Liver (tissue), 8 donors: ENCODE measurements at regions not wholly inside any gene's neighbourhood (a gene's known extent, or its start where the extent isn't known, plus 50 kb on each side); places are given as distances from the start of the nearest gene placed in this dataset.

ENCODE experiments used
- DNase-seq: peaks from one replicate; pipeline ENCODE4 v3.0.0-alpha.2; 2017; ENCODE audit warnings: low spot score
- H3K27ac ChIP-seq, 2 donors: one replicate each; pipeline ENCODE4 v1.7.0; 2013; ENCODE audit warnings: inconsistent platforms in 2 of 2, low read length in 2 of 2, control low read depth in 1 of 2, low read depth in 1 of 2, mild to moderate bottlenecking in 1 of 2
- H3K27me3 ChIP-seq, 4 donors: one replicate each; pipeline versions ENCODE4 v1.6.1 to v1.7.0; 2013; ENCODE audit warnings: low read length in 3 of 4, inconsistent platforms in 1 of 4, mild to moderate bottlenecking in 1 of 4, moderate library complexity in 1 of 4; ENCODE audit not compliant: control insufficient read depth in 4 of 4, insufficient read depth in 4 of 4
- H3K36me3 ChIP-seq, 4 donors: one replicate each; pipeline versions ENCODE4 v1.6.1 to v1.7.0; 2013; ENCODE audit warnings: low read length in 3 of 4, mild to moderate bottlenecking in 3 of 4, low read depth in 1 of 4, moderate library complexity in 1 of 4; ENCODE audit not compliant: control insufficient read depth in 4 of 4, insufficient read depth in 3 of 4
- H3K4me1 ChIP-seq, 4 donors: one replicate each; pipeline versions ENCODE4 v1.6.1 to v1.7.0; 2013; ENCODE audit warnings: low read length in 3 of 4, mild to moderate bottlenecking in 3 of 4, moderate library complexity in 1 of 4; ENCODE audit not compliant: control insufficient read depth in 4 of 4, insufficient read depth in 4 of 4
- H3K4me3 ChIP-seq, 3 donors: one replicate each; pipeline versions ENCODE4 v1.6.1 to v1.7.0; 2013; ENCODE audit warnings: low read length in 3 of 3, control low read depth in 1 of 3, low read depth in 1 of 3, mild to moderate bottlenecking in 1 of 3
- H3K9ac ChIP-seq, 2 donors: one replicate each; pipeline ENCODE4 v1.7.0; 2013; ENCODE audit warnings: low read length in 2 of 2, mild to moderate bottlenecking in 2 of 2, moderate library complexity in 2 of 2, control low read depth in 1 of 2, low read depth in 1 of 2
- H3K9me3 ChIP-seq, 4 donors: one replicate each; pipeline versions ENCODE4 v1.6.1 to v1.7.0; 2013; ENCODE audit warnings: low read length in 3 of 4; ENCODE audit not compliant: control insufficient read depth in 4 of 4
- ATF3 ChIP-seq: IDR thresholded peaks from 2 replicates; pipeline ENCODE4 v1.6.1; 2016; ENCODE audit warnings: antibody characterized with exemption
- FOXA1 ChIP-seq: IDR thresholded peaks from 2 replicates; pipeline ENCODE4 v1.6.1; 2016; ENCODE audit warnings: antibody characterized with exemption
- FOXA2 ChIP-seq: IDR thresholded peaks from 2 replicates; pipeline ENCODE4 v1.6.1; 2016; ENCODE audit warnings: antibody characterized with exemption
- GABPA ChIP-seq, 2 donors: IDR thresholded peaks in 1 of 2; conservative IDR thresholded peaks in 1 of 2; 2 replicates each; pipeline ENCODE4 v1.6.1; 2016; ENCODE audit warnings: antibody characterized with exemption in 2 of 2, mild to moderate bottlenecking in 1 of 2, moderate library complexity in 1 of 2
- HNF4A ChIP-seq, 2 donors: conservative IDR thresholded peaks; 2 replicates each; pipeline ENCODE4 v1.6.1; 2016; ENCODE audit warnings: antibody characterized with exemption in 2 of 2, mild to moderate bottlenecking in 2 of 2
- HNF4G ChIP-seq: IDR thresholded peaks from 2 replicates; pipeline ENCODE4 v1.6.1; 2016; ENCODE audit warnings: antibody characterized with exemption
- JUND ChIP-seq, 2 donors: IDR thresholded peaks; 2 replicates each; pipeline ENCODE4 v1.6.1; 2016; ENCODE audit warnings: antibody characterized with exemption in 2 of 2
- RAD21 ChIP-seq, 2 donors: IDR thresholded peaks; 2 replicates each; pipeline ENCODE4 v1.6.1; 2016; ENCODE audit warnings: antibody characterized with exemption in 2 of 2, mild to moderate bottlenecking in 2 of 2
- REST ChIP-seq: IDR thresholded peaks from 2 replicates; pipeline ENCODE4 v1.6.1; 2016; ENCODE audit warnings: antibody characterized with exemption, mild to moderate bottlenecking
- RXRA ChIP-seq, 2 donors: IDR thresholded peaks; 2 replicates each; pipeline ENCODE4 v1.6.1; 2017 to 2018; ENCODE audit warnings: antibody characterized with exemption in 2 of 2, mild to moderate bottlenecking in 1 of 2
- SP1 ChIP-seq: IDR thresholded peaks from 2 replicates; pipeline ENCODE4 v1.6.1; 2018; ENCODE audit warnings: antibody characterized with exemption, mild to moderate bottlenecking
- TAF1 ChIP-seq: conservative IDR thresholded peaks from 2 replicates; pipeline ENCODE4 v1.6.1; 2016; ENCODE audit warnings: antibody characterized with exemption, mild to moderate bottlenecking
- YY1 ChIP-seq: IDR thresholded peaks from 2 replicates; pipeline ENCODE4 v1.6.1; 2016; ENCODE audit warnings: antibody characterized with exemption, mild to moderate bottlenecking
- WGBS: extraction: QIAGEN DNeasy Blood & Tissue Kit; methylation state at CpG from one replicate; pipeline ENCODE4 v1.1.7; 2013; 5-methylcytosine and 5-hydroxymethylcytosine counted together
- TF ChIP-seq, protein P1 (sequence below): IDR thresholded peaks from 2 replicates; pipeline ENCODE4 v1.6.1; 2016; ENCODE audit warnings: antibody characterized with exemption
- TF ChIP-seq, protein P2 (sequence below): fragments of 150-350 bp; IDR thresholded peaks from 2 replicates; pipeline ENCODE4 v1.5.1; 2017; ENCODE audit warnings: improper control_type of control experiment, low read depth, low read length; ENCODE audit not compliant: missing input control
- TF ChIP-seq, protein P3 (sequence below): IDR thresholded peaks from 2 replicates; pipeline ENCODE4 v1.6.1; 2016; ENCODE audit warnings: antibody characterized with exemption
- donor health status: healthy.
- donor health status: healthy.
- donor health status: healthy.
- donor health status: healthy.
- donor health status: healthy.

DNA sequence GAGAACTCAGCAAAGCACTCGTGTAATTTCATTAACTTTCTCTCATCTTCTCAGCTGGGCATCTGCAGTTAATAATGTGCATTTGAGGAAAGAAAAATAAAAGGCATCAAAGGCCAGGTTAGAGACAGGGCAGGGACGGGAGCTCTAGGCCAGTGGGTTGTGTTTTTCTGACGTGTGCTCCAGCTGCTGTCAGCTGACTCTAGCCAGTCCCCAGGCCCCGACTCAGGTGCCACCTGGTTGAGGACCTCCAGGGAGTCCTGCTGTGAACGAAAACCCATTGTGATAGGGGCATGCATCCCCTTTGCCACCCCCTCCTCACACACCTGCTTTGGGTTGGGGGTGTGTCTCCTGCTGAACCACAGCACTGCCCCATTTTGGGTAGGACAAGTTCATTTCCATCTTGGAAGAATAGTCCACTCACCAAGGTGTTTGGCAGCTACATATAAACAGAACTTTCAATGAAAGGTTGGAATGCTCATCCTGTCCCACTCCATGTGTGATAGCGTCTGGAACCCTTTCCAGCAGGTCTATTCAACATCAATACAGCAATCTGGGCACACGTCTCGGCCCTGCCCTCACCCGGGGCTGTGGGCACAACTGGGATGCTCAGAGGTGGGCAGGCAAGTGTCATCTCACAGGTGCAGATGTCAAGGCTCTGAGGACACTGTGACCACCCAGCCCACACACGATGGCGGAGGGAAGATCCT, 146.1 kb upstream of the FAM20C start:
- TF ChIP-seq HNF4A (conservative IDR thresholded peaks at IDR 0.05) (no peak), YY1 (no peak), REST (no peak), HNF4G (no peak), GABPA (IDR thresholded peaks at IDR 0.05 in 1 of 2, conservative IDR thresholded peaks at IDR 0.05 in 1 of 2) (no peak), FOXA1 (no peak), JUND (IDR thresholded peaks at IDR 0.05) (no peak), ATF3 (no peak), FOXA2 (no peak), RAD21 (IDR thresholded peaks at IDR 0.05) (no peak)
- TF ChIP-seq, protein P1, sequence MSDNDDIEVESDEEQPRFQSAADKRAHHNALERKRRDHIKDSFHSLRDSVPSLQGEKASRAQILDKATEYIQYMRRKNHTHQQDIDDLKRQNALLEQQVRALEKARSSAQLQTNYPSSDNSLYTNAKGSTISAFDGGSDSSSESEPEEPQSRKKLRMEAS: no peak
- TF ChIP-seq, protein P2, sequence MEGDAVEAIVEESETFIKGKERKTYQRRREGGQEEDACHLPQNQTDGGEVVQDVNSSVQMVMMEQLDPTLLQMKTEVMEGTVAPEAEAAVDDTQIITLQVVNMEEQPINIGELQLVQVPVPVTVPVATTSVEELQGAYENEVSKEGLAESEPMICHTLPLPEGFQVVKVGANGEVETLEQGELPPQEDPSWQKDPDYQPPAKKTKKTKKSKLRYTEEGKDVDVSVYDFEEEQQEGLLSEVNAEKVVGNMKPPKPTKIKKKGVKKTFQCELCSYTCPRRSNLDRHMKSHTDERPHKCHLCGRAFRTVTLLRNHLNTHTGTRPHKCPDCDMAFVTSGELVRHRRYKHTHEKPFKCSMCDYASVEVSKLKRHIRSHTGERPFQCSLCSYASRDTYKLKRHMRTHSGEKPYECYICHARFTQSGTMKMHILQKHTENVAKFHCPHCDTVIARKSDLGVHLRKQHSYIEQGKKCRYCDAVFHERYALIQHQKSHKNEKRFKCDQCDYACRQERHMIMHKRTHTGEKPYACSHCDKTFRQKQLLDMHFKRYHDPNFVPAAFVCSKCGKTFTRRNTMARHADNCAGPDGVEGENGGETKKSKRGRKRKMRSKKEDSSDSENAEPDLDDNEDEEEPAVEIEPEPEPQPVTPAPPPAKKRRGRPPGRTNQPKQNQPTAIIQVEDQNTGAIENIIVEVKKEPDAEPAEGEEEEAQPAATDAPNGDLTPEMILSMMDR: no peak
- WGBS: 91% methylated on average over 11 of the region's 11 CpGs
- no peak for DNase-seq

GRCh38 chr7:46830-47140, 145.6 kb upstream of the FAM20C start:
- Histone ChIP-seq H3K9me3 (no peaks in the 10 kb centered on the region), H3K4me3 (no peak overlapping the region), H3K27me3 (no peaks in the 10 kb centered on the region), H3K27ac (no peak overlapping the region), H3K4me1 (no peaks in the 10 kb centered on the region), H3K9ac (no peak overlapping the region), H3K36me3 (no peaks in the 10 kb centered on the region)
- no peak for TF ChIP-seq JUND (IDR thresholded peaks at IDR 0.05)
- no peak for TF ChIP-seq TAF1
- no peak for TF ChIP-seq HNF4A (conservative IDR thresholded peaks at IDR 0.05)
- TF ChIP-seq, protein P2: no peak
- TF ChIP-seq ATF3: no peak
- no peak for TF ChIP-seq RXRA (IDR thresholded peaks at IDR 0.05)
- no peak for TF ChIP-seq RAD21 (IDR thresholded peaks at IDR 0.05)
- TF ChIP-seq SP1: no peak
- TF ChIP-seq, protein P3, sequence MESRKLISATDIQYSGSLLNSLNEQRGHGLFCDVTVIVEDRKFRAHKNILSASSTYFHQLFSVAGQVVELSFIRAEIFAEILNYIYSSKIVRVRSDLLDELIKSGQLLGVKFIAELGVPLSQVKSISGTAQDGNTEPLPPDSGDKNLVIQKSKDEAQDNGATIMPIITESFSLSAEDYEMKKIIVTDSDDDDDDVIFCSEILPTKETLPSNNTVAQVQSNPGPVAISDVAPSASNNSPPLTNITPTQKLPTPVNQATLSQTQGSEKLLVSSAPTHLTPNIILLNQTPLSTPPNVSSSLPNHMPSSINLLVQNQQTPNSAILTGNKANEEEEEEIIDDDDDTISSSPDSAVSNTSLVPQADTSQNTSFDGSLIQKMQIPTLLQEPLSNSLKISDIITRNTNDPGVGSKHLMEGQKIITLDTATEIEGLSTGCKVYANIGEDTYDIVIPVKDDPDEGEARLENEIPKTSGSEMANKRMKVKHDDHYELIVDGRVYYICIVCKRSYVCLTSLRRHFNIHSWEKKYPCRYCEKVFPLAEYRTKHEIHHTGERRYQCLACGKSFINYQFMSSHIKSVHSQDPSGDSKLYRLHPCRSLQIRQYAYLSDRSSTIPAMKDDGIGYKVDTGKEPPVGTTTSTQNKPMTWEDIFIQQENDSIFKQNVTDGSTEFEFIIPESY: no peak
- TF ChIP-seq GABPA (IDR thresholded peaks at IDR 0.05 in 1 of 2, conservative IDR thresholded peaks at IDR 0.05 in 1 of 2): no peak
- TF ChIP-seq REST: no peak
- DNase-seq: no peak
- 93% methylated on average over 5 of the region's 5 CpGs for WGBS

More for the DNA sequence above, 146.1 kb upstream of the FAM20C start:
- Histone ChIP-seq H3K4me3 (no peak overlapping the region), H3K27me3 (no peaks in the 10 kb centered on the region), H3K9me3 (no peaks in the 10 kb centered on the region), H3K4me1 (no peaks in the 10 kb centered on the region), H3K27ac (no peak overlapping the region), H3K9ac (no peak overlapping the region), H3K36me3 (no peaks in the 10 kb centered on the region)
